Chondrocyte (in vitro differentiated cells): ENCODE measurements at regions not wholly inside any gene's neighbourhood (a gene's known extent, or its start where the extent isn't known, plus 50 kb on each side); places are given as distances from the start of the nearest gene placed in this dataset.

Source experiments
- DNase-seq: peaks from one replicate; pipeline ENCODE4 v3.0.0; 2021; ENCODE audit warnings: mixed read lengths, low spot score
- H3K27ac Mint-ChIP-seq: one replicate; pipeline ENCODE4 v1.8.0; 2021; ENCODE audit warnings: mild to moderate bottlenecking, moderate library complexity, mixed read lengths; ENCODE audit not compliant: unreplicated experiment
- H3K27me3 Mint-ChIP-seq: 2 replicates; pipeline ENCODE4 v1.8.0; 2021; ENCODE audit warnings: low read depth, mixed read lengths
- H3K36me3 Mint-ChIP-seq: 2 replicates; pipeline ENCODE4 v1.8.0; 2021; ENCODE audit warnings: low read depth, mixed read lengths
- H3K4me1 Mint-ChIP-seq: 2 replicates; pipeline ENCODE4 v1.8.0; 2021; ENCODE audit warnings: low read depth, mild to moderate bottlenecking, mixed read lengths
- H3K4me3 Mint-ChIP-seq: one replicate; pipeline ENCODE4 v1.8.0; 2021; ENCODE audit warnings: mild to moderate bottlenecking, moderate library complexity, mixed read lengths; ENCODE audit not compliant: unreplicated experiment
- H3K9me3 Mint-ChIP-seq: 2 replicates; pipeline ENCODE4 v1.8.0; 2021; ENCODE audit warnings: low read depth, mixed read lengths
- CTCF ChIP-seq: fragments of 200-600 bp; sonication (generic); IDR thresholded peaks from 2 replicates; pipeline ENCODE4 v1.5.0; 2021; ENCODE audit warnings: antibody characterized with exemption, mild to moderate bottlenecking, moderate library complexity

- TF ChIP-seq CTCF = no peak
- Mint-ChIP-seq H3K36me3 (no peaks in the 10 kb centered on the region), H3K9me3 (peaks cover 3% of the 10 kb centered on the region), H3K27ac (no peak overlapping the region), H3K4me1 (no peaks in the 10 kb centered on the region), H3K4me3 (no peak overlapping the region), H3K27me3 (no peaks in the 10 kb centered on the region)
- no peak for DNase-seq
Observed at GRCh38 chr15:36066757-36067156, 512.7 kb upstream of the CDIN1 start.

GRCh38 chr15:36067483-36068274 is 511.7 kb upstream of the CDIN1 start:
- Mint-ChIP-seq H3K27me3 (no peaks in the 10 kb centered on the region), H3K4me3 (no peak overlapping the region), H3K36me3 (no peaks in the 10 kb centered on the region), H3K4me1 (no peaks in the 10 kb centered on the region), H3K9me3 (peaks cover 5% of the 10 kb centered on the region), H3K27ac (no peak overlapping the region)
- DNase-seq = no peak
- no peak for TF ChIP-seq CTCF

GRCh38 chr15:36075333-36075732 is 504.1 kb upstream of the CDIN1 start:
- peaks cover 6% of the 10 kb centered on the region for H3K36me3 Mint-ChIP-seq
- H3K4me3 Mint-ChIP-seq = no peak overlapping the region
- DNase-seq = no peak
- no peaks in the 10 kb centered on the region for H3K4me1 Mint-ChIP-seq
- no peaks in the 10 kb centered on the region for H3K27me3 Mint-ChIP-seq
- H3K9me3 Mint-ChIP-seq = peaks cover 16% of the 10 kb centered on the region
- no peak overlapping the region for H3K27ac Mint-ChIP-seq
- no peak for TF ChIP-seq CTCF

GRCh38 chr15:36079021-36079420 is 500.4 kb upstream of the CDIN1 start:
- TF ChIP-seq CTCF = no peak
- H3K9me3 Mint-ChIP-seq = peaks cover 42% of the 10 kb centered on the region
- H3K36me3 Mint-ChIP-seq = peaks cover 14% of the 10 kb centered on the region
- no peaks in the 10 kb centered on the region for H3K27me3 Mint-ChIP-seq
- no peak overlapping the region for H3K4me3 Mint-ChIP-seq
- DNase-seq = no peak
- no peak overlapping the region for H3K27ac Mint-ChIP-seq
- no peaks in the 10 kb centered on the region for H3K4me1 Mint-ChIP-seq

GRCh38 chr15:36080759-36081158 is 498.7 kb upstream of the CDIN1 start:
- H3K9me3 Mint-ChIP-seq = peaks cover 55% of the 10 kb centered on the region
- no peak for DNase-seq
- H3K4me3 Mint-ChIP-seq = no peak overlapping the region
- no peak for TF ChIP-seq CTCF
- no peaks in the 10 kb centered on the region for H3K4me1 Mint-ChIP-seq
- H3K36me3 Mint-ChIP-seq = peaks cover 16% of the 10 kb centered on the region
- no peaks in the 10 kb centered on the region for H3K27me3 Mint-ChIP-seq
- H3K27ac Mint-ChIP-seq = no peak overlapping the region
